Right atrium auricular region (tissue), 2 donors: ENCODE measurements at regions not wholly inside any gene's neighbourhood (a gene's known extent, or its start where the extent isn't known, plus 50 kb on each side); places are given as distances from the start of the nearest gene placed in this dataset.

Source experiments
- DNase-seq: peaks from one replicate; pipeline ENCODE4 v3.0.0-alpha.2; 2019; ENCODE audit warnings: low spot score
- H3K27ac ChIP-seq, 2 donors: fragments of 200-600 bp; sonication (generic); 1 replicate in 1 of 2; 2 replicates in 1 of 2; pipeline ENCODE4 v1.5.1; 2016 to 2019
- H3K27me3 ChIP-seq, 2 donors: fragments of 200-600 bp; sonication (generic); one replicate each; pipeline versions ENCODE4 v1.5.1 to v1.6.0; 2017 to 2019
- H3K36me3 ChIP-seq: fragments of 200-600 bp; sonication (generic); one replicate; pipeline ENCODE4 v1.5.1; 2016
- H3K4me1 ChIP-seq, 2 donors: fragments of 200-600 bp; sonication (generic); one replicate each; pipeline versions ENCODE4 v1.5.1 to v1.6.0; 2017 to 2019
- H3K4me3 ChIP-seq, 2 donors: fragments of 200-600 bp; sonication (generic); 1 replicate in 1 of 2; 2 replicates in 1 of 2; pipeline ENCODE4 v1.5.1; 2017 to 2019; ENCODE audit warnings: mild to moderate bottlenecking in 1 of 2, moderate library complexity in 1 of 2
- H3K9me3 ChIP-seq, 2 donors: fragments of 200-600 bp; sonication (generic); one replicate each; pipeline ENCODE4 v1.5.1; 2019
- TF ChIP-seq, protein P1 (sequence below), 2 donors: fragments of 200-600 bp; sonication (generic); IDR thresholded peaks; one replicate each; pipeline ENCODE4 v1.5.1; 2019; ENCODE audit warnings: antibody characterized with exemption in 2 of 2

- no peaks in the 10 kb centered on the region for H3K27me3 ChIP-seq
- H3K4me3 ChIP-seq, result no peak overlapping the region
- H3K36me3 ChIP-seq, result no peaks in the 10 kb centered on the region
- DNase-seq, result no peak
- TF ChIP-seq, protein P1, sequence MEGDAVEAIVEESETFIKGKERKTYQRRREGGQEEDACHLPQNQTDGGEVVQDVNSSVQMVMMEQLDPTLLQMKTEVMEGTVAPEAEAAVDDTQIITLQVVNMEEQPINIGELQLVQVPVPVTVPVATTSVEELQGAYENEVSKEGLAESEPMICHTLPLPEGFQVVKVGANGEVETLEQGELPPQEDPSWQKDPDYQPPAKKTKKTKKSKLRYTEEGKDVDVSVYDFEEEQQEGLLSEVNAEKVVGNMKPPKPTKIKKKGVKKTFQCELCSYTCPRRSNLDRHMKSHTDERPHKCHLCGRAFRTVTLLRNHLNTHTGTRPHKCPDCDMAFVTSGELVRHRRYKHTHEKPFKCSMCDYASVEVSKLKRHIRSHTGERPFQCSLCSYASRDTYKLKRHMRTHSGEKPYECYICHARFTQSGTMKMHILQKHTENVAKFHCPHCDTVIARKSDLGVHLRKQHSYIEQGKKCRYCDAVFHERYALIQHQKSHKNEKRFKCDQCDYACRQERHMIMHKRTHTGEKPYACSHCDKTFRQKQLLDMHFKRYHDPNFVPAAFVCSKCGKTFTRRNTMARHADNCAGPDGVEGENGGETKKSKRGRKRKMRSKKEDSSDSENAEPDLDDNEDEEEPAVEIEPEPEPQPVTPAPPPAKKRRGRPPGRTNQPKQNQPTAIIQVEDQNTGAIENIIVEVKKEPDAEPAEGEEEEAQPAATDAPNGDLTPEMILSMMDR (IDR thresholded peaks at IDR 0.05), result no peak
- no peak overlapping the region for H3K27ac ChIP-seq
- peaks cover 0 to 13% of the 10 kb centered on the region in 2 donors for H3K4me1 ChIP-seq
- H3K9me3 ChIP-seq, result no peaks in the 10 kb centered on the region
Measured at GRCh38 chr6:80460257-80460865, 353.9 kb downstream of the BCKDHB start.

- no peaks in the 10 kb centered on the region for H3K27me3 ChIP-seq
- H3K9me3 ChIP-seq, result no peaks in the 10 kb centered on the region
- TF ChIP-seq, protein P1 (IDR thresholded peaks at IDR 0.05), result no peak
- peaks cover 0 to 13% of the 10 kb centered on the region in 2 donors for H3K4me1 ChIP-seq
- H3K36me3 ChIP-seq, result no peaks in the 10 kb centered on the region
- no peak overlapping the region for H3K27ac ChIP-seq
- no peak overlapping the region for H3K4me3 ChIP-seq
- DNase-seq, result peak; percentile 78
Measured at GRCh38 chr6:80457439-80457933, 351.0 kb downstream of the BCKDHB start.

- TF ChIP-seq, protein P1 (IDR thresholded peaks at IDR 0.05), result no peak
- no peak for DNase-seq
- Histone ChIP-seq H3K27me3 (no peaks in the 10 kb centered on the region), H3K9me3 (no peaks in the 10 kb centered on the region), H3K36me3 (no peaks in the 10 kb centered on the region), H3K4me3 (no peak overlapping the region), H3K4me1 (peaks cover 0 to 13% of the 10 kb centered on the region in 2 donors), H3K27ac (no peak overlapping the region)
Measured at GRCh38 chr6:80456724-80457438, 350.4 kb downstream of the BCKDHB start.

DNA sequence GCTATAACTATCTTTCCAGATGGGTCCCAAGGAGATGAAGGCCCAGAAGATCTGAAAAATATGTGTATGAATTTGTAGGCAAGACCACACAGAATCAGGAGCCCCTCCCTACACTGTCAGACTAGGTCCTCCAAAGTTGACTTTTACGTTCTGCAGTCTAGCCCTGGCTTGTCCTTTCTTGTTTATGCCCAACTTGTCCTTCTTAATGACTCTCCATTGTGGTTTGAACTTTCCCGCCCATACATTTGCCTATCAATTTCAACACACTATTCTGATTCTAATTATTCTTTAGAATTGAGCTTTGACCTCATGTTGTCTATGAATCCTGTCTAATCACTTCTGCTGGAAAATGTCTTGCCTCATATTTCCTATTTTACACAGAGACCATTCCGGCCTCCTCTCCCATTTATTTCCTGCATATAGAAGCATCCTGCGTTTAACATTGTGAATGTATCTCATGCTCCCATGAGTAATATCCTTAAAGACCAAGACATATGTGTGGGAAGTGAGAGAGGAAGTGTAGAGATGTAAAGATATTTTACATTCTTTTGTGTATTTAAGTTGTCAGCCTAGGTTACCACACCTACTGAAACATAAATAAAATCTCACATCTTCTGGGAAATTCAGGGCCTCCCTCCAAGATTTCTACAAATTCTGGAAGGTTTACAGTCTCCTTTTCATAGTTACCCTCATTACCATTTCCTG lies 348.3 kb downstream of the BCKDHB start:
- no peak for DNase-seq
- TF ChIP-seq, protein P1 (IDR thresholded peaks at IDR 0.05), result no peak
- H3K27ac ChIP-seq, result no peak overlapping the region
- no peaks in the 10 kb centered on the region for H3K27me3 ChIP-seq
- no peaks in the 10 kb centered on the region for H3K36me3 ChIP-seq
- peaks cover 0 to 13% of the 10 kb centered on the region in 2 donors for H3K4me1 ChIP-seq
- H3K9me3 ChIP-seq, result no peaks in the 10 kb centered on the region
- no peak overlapping the region for H3K4me3 ChIP-seq

GRCh38 chr6:80454197-80454596 lies 347.7 kb downstream of the BCKDHB start:
- H3K27me3 ChIP-seq, result no peaks in the 10 kb centered on the region
- TF ChIP-seq, protein P1 (IDR thresholded peaks at IDR 0.05), result no peak
- H3K27ac ChIP-seq, result no peak overlapping the region
- no peaks in the 10 kb centered on the region for H3K9me3 ChIP-seq
- H3K4me3 ChIP-seq, result no peak overlapping the region
- H3K4me1 ChIP-seq, result peaks cover 0 to 13% of the 10 kb centered on the region in 2 donors
- H3K36me3 ChIP-seq, result no peaks in the 10 kb centered on the region
- DNase-seq, result no peak
